Activated T-cell treated with anti-CD3 and anti-CD28 coated beads for 1 hour (primary cell): ENCODE measurements at regions not wholly inside any gene's neighbourhood (a gene's known extent, or its start where the extent isn't known, plus 50 kb on each side); places are given as distances from the start of the nearest gene placed in this dataset.
"Not testable (repeated sequence)": the region's sequence is repeated elsewhere in the genome, so short reads cannot be mapped to it uniquely, and the experiment has no call there.

Experiments
- DNase-seq: peaks from one replicate; pipeline ENCODE4 v3.0.0-alpha.2; 2020; ENCODE audit warnings: low read depth

DNA sequence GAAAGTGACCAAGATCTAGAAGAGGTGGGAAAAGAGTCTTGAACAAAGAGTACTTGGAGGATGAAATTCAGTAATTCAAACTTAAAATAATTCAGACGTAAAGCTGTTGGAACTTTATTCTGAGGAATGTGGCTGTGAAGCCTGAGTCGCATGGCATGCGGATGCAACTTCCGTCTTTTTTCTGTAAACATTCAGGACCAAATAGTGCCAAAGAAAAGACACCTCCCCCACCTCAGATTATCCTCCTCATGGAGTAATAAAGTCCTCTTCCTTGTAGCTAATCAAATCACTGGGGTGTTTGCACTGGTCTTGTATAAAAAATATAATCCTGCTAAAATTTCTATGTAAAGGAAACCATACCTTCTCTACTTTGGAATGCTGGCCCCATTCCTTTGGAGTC lies 790.4 kb downstream of the TSN start:
- no peak for DNase-seq

DNA sequence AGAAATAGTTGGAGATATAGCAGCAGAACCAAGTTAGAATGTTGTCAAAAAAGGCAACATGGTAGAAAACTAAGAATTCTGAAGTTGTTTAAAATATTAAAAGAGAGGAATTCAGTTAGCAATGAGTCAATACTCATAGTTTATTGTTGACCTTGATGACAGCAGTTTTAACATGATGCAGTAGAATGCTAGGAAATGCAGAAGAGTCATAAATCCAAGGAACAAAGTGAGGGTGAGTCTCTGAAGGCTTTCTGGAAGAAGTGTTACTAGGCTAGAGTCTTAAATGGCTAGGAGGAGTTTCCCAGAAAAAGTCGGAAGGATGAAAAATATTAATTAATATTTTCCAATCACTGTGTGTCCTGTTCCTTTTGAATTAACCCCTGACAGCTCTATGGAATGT lies 807.3 kb downstream of the TSN start:
- DNase-seq: no peak

GRCh38 chr2:122563781-122564180 lies 808.3 kb downstream of the TSN start:
- DNase-seq: no peak

DNA sequence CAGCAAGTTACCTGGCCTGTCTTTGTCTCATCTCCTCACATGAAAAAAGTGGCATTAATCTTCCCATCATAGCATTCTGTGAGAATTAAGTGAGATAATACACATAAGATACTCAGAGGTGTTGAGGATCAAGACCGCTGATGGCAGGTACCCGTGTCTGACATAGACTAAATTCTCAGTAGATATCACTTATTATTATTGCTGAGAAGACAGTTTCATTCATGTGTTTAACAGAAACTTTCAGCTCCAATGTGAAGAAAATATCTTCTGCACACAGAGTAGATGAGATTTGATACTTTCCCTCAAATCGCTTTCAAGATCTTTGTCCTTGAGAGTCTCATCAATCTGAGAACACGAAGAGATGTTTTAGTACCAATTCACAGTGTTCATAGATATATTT lies 809.4 kb downstream of the TSN start:
- DNase-seq: no peak

- DNase-seq: no peak
These were observed 809.9 kb downstream of the TSN start for GRCh38 chr2:122565364-122565763.

GRCh38 chr2:122570641-122571040 lies 815.2 kb downstream of the TSN start:
- DNase-seq: no peak

DNA sequence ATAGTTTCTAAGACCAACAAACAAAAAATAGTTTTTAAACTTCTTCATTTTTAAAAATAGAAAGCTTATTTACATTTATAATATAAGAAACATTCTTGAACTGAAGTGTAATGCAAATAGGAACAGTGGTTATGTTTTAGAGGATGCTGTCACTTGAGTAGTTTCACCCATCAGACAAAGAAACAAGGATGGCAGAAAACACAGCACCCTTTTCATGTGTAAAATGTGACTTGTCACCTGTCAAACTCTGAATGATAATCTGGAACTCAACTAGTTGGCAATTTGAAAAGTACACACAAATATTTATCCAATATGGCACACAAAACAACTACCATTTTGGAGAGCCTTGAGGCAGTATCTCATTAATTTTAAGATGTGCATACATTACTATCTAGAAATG lies 816.0 kb downstream of the TSN start:
- DNase-seq: not testable (repeated sequence)

- DNase-seq: no peak
These were observed 819.6 kb downstream of the TSN start for GRCh38 chr2:122575076-122575475.

GRCh38 chr2:122583159-122583917 lies 827.9 kb downstream of the TSN start:
- DNase-seq: no peak

GRCh38 chr2:122590524-122590923 lies 835.1 kb downstream of the TSN start:
- DNase-seq: no peak

- DNase-seq: no peak
These were observed 839.6 kb downstream of the TSN start for GRCh38 chr2:122595065-122595464.

GRCh38 chr2:122596598-122596997 lies 841.1 kb downstream of the TSN start:
- no peak for DNase-seq

DNA sequence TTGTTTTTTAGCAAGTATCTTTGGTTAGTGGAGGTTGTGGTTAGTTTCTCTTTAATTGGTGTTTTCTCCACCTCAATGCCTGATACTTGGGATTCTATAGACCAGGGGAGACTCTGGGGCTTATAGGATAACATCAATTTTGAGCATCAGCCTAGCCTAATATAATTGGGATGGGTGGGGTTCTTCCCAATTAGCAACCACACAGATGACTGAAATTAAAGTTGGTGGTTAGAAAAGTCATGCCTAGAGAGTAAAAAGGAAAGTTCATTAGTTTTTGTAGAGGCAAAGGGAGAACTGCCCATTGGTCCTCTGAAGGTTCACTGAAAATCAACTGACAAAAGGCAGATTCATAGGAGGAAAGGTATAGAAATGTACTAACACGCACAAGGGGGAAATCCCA lies 843.3 kb downstream of the TSN start:
- DNase-seq: no peak

GRCh38 chr2:122610948-122611609 lies 855.6 kb downstream of the TSN start:
- DNase-seq: no peak

DNA sequence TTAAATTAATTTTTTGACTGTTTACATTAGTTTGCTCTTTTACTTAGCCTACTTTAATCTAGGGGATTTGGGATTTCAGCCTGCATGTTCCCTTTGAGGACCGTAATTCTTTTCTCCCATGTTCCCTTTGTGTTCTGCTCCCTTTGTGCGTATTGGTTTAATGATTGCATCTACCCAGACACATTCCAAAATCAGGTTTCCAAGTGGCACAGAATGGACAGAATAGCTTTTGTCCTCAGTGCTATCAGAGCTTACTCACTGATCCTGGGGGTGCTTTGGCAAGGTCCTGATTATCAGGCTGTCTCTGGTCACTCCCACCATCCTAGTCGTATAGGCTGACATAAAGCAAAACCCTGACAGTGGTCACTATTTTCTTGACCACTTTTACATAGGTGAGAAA lies 867.5 kb downstream of the TSN start:
- DNase-seq: no peak

DNA sequence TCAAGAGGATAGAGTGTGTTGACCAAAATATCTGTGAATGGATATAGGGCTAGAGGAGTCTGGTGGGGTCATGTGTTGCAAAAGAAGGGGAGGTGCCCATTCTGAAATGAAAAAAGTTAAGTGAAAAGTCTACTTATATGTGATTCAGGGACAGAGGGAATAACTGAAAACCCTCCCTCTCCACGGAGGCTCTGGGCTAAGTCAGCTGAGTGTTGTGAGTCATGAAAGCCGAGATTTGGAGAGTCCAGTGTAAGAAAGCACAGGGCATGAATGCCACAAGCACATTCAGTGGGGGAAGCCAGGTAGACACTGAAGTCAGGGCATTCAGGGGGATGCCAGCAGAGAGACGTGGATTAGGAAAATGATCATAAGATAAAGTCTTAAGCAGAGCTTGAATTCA lies 871.9 kb downstream of the TSN start:
- no peak for DNase-seq

DNA sequence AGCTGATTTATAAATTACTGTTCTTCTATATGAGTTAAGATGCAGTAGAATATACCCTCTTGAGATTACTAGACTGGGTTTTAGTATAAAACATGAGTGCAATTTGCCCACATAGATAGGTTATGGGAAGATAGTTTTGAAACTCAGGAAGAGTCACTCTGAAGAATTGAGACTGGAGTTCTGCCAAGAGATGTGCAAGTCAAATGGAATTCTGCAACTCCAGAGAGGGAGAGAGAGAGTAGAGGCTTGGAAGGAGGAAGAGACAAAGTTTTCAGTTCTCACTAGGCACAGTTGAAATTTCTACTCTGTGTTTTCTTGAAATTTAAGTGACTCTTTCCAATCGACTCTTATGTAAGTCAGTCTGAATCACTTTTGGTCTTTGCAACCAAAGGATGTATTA lies 878.8 kb downstream of the TSN start:
- no peak for DNase-seq

- DNase-seq: no peak
These were observed 879.5 kb downstream of the TSN start for GRCh38 chr2:122634920-122635319.

DNA sequence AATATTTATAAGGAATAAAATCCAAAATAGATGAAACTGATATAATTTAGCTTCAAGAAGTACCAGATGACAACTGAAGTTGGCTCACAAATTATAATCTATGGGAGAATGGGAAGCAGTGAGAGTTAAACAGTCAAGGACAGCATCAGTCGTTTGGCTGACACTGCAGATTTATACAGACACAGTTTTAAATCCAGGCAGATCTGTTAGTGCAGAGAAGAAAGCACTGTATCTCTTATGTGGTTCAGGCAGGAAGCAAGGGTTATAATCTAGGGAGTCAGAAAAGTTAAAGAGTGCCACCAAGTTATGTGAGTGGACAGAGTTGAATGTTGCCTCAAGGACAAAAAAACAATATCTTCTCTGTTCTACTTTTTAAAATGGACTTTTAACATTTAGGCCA lies 880.2 kb downstream of the TSN start:
- no peak for DNase-seq

DNA sequence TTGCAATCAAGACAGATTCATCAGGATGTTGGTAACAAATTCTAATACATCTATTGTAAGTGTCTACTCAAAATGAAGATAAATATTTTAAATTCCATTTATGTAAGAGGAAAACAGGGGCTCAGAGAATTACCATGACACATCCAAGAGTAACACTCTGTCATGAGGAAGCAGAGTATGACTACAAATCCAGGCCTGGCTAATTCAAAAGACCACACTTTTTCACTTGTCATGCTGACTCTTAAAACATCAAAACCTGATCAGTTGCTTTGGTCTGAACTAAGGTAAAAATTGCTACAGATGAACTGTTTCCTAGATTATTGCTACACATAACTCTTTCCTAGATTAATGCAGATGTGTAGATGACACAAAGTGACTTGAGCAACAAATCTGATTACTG lies 880.6 kb downstream of the TSN start:
- DNase-seq: no peak

GRCh38 chr2:122639176-122639575 lies 883.7 kb downstream of the TSN start:
- DNase-seq: no peak

GRCh38 chr2:122639711-122640110 lies 884.3 kb downstream of the TSN start:
- no peak for DNase-seq

- no peak for DNase-seq
These were observed 888.4 kb downstream of the TSN start for GRCh38 chr2:122643725-122644329.

GRCh38 chr2:122651236-122651635 lies 895.8 kb downstream of the TSN start:
- DNase-seq: no peak
